Activated CD8-positive, alpha-beta memory T cell treated with anti-CD3 and anti-CD28 coated beads for 24 hours (primary cell): ENCODE measurements at regions not wholly inside any gene's neighbourhood (a gene's known extent, or its start where the extent isn't known, plus 50 kb on each side); places are given as distances from the start of the nearest gene placed in this dataset.

Source experiments
- DNase-seq: peaks from one replicate; pipeline ENCODE4 v3.0.0-alpha.2; 2020

DNA sequence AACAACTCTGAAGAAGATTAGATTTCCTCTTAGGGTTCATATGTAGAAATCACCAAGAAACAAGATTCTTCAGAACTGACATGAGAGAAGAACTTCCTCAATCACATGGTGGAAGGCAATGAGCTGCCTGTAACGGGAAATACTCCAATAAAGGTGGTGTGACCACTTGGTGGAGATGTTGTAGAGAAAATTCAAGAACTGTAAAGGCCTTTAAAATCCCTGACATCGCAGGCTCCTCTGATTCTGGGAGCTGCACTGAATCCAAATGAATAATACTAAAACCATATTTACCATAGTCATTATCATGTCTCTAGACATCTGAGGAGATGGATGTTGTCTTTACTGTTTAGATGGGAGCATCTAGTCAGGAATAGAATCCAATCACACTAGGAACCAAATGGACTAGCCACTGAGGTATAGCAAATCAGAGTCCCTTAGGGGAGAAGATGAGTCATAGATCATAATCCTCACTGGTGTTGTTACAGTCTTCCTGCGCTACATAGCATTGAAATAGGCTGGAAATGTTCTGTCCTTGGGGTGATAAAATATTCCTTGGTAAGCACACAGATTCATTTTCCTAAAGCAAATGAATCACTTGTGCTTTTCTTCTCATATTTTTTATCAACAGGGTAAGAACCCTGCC is 321.6 kb upstream of the TENM4 start:
- DNase-seq: no peak

GRCh38 chr11:79758325-79758724 is 317.5 kb upstream of the TENM4 start:
- DNase-seq: no peak

DNA sequence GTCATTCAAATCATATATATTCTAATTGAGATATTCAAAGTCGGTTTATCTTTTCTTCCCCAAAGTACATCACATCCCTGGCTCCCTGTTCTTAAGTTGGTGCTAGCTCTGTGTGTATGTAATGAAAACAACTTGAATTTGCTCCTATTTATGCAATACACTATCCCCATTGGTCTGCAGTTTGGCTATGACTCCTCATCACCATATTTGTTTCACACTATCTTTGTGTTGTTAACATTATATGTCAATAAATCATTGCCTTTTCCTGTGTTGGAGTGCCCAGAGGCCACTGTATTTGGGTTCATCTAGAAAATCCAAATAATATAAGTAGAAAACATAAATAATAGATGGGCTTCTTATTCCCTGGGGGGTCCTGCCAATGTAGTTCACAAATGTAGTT is 306.6 kb upstream of the TENM4 start:
- no peak for DNase-seq

GRCh38 chr11:79744941-79745340 is 304.1 kb upstream of the TENM4 start:
- no peak for DNase-seq

GRCh38 chr11:79742176-79742575 is 301.3 kb upstream of the TENM4 start:
- DNase-seq: no peak

DNA sequence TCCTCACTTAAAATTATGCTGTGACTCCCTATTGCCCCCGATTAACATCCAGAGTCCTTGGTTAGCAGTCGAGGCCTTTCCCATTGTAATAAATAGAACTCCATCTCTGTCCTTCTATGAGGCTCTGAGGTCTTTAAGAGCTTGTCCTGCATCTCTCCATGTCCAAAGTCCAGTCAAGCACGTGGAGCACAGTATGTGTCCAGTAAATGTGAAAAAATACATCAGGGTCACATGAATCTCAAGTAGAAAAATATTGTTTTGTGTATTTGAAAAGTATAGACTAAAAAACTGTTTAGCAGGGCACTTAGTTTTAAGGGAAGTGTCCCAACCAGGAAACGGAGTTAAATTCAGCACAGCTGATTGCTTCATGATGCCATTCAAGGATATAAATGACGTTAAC is 298.8 kb upstream of the TENM4 start:
- no peak for DNase-seq

DNA sequence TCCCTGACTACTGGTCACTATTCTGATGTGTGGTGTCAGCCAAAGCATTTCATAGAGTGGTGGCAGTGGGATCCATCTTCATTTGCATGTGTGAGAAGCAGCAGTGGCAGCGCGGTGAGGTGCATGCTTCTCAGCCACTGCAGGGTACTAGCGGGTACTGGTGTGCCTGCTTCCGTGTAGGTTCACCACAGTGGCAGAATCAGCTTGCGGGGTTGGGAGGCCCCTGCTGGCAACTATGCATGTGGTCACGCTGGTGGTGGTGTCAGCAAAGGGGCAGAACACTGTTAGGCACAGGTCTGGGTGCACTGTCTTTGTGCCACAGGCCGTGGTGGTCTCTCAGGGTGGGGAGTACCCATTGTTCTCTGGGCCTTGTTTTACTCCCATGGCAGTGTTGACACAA is 286.4 kb upstream of the TENM4 start:
- DNase-seq: no peak

DNA sequence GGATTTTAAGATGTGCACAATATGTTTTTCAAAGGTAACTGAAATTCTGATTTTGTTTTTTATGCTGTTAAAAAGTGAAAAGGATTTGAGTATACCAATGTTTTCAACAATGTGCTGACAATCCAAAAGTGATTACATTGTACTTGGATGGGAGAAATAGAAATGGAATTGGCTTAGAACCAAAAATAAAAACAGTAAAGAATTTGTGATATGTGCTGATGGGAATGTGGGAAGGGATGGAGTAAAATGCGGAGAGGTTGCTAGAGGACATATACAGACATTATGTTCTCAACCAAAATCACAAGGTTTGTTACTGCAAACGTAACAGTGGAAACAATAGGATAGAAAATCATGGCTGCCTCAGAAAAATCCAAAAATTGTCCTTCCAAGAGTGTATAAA is 279.3 kb upstream of the TENM4 start:
- no peak for DNase-seq

DNA sequence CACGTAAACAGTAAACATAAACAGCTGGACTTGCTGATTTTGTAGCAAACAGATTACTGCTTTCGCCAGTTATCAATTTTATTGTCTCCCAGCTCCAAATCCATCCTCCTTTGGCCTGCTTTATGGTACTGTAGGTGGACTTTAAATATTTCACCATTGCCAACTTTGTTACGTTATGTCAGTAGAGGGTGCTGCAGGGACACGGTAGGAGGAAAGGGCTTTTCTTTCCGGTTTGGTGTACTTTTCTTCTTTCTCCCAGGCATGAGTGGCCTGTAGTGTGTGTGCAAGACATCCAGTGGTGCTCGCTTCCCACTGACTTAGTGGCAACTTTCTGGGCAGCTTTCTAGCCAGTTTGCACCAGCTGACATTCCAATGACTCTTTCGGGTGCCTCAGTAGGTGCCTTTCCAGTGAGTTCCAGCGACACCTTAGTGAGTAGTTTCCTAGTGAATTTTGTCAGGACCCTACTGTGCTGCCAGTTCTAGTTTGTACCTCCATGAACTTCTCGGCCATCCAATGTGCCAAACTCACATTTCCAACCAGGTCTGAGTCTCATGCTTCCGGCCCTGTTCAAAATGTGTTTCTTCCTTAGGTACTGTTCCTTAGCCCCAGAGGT is 267.6 kb upstream of the TENM4 start:
- DNase-seq: no peak

GRCh38 chr11:79705648-79706047 is 264.8 kb upstream of the TENM4 start:
- no peak for DNase-seq

DNA sequence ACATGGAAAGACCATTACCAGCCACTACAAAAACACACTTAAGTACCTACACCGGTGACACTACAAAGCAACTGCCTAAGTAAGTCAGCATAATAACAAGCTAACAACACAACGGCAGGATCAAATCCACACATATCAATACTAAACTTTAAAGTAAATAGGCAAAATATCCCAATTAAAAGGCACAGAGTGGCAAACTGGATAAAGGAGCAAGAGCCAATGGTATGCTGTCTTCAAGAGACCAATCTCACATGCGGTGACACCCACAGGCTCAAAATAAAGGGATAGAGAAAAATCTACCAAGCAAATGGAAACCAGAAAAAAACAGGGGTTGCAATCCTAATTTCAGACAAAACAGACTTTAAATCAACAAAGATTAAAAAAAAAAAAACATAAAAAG is 261.5 kb upstream of the TENM4 start:
- DNase-seq: no peak

DNA sequence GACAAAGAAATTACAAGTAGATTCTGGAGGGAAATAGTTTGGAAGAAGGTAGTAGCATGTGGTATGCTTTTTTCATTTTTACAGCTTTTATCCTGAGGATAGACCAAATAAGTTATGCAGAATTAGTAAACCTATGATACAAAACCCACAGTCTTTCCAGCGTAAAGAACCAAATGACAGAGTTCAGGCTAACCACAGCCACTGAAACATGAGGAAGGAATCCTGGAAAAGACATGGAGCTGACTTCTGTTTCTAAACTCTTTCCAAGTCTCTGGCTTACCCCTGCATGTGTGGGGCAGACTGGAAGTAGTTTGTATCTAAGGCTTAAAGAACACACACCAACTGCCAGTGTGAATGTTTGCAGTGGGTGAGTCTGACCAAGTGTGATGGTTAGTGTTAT is 258.4 kb upstream of the TENM4 start:
- DNase-seq: no peak

DNA sequence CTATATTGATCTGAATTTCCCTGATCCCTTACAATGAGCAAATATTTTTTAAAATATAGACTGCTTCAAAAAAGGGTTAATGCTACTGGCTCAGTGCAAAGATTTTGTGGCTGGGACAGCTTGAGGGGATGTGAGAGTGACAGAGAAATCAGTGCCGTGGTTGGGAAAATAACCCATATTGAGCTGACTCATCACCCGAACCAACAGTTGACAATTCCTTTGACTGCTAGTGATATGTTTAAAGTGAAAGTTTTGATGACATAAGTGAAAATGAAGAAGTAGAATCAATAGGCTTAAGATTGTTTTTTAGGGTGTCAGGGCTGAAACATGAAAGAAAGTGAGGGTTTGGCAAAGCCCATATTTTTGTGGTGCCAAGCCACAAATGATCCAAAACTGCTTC is 257.1 kb upstream of the TENM4 start:
- DNase-seq: no peak

- DNase-seq: no peak
These were observed 253.5 kb upstream of the TENM4 start for GRCh38 chr11:79694368-79694767.

GRCh38 chr11:79691445-79691844 is 250.6 kb upstream of the TENM4 start:
- DNase-seq: no peak

GRCh38 chr11:79686703-79687419 is 246.0 kb upstream of the TENM4 start:
- DNase-seq: no peak

GRCh38 chr11:79683930-79684329 is 243.1 kb upstream of the TENM4 start:
- no peak for DNase-seq

DNA sequence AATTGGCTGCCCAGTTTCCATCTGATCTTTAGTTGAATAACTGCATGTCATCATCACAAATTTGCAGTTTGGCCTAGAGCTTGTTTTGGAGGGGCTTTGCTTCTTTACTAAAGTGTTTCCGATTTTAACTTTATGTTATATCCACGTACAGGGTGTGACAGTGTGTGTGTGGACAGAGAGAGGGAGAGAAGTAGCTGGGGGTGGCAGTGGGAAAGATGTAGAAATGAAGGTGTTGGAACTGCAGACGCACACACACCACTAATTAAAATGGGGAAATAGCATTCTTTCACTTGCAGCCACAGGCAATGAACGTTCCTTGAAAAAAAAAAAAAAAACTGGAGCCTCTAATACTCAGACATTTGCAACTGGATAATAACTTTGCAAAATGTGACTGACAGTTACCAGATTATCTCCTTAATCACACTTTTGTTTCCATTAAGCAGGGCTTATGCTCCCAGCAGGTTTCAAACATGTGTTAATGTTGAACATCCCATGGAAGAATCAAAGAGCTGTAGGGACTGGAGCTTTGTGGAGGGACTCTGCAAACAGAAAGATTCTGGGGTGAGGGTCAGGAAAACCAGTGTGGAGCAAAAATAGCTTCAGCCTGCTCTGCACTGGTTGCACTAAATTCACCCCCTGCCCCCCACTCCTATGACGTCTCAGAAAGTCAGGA is 238.1 kb upstream of the TENM4 start:
- DNase-seq: no peak

DNA sequence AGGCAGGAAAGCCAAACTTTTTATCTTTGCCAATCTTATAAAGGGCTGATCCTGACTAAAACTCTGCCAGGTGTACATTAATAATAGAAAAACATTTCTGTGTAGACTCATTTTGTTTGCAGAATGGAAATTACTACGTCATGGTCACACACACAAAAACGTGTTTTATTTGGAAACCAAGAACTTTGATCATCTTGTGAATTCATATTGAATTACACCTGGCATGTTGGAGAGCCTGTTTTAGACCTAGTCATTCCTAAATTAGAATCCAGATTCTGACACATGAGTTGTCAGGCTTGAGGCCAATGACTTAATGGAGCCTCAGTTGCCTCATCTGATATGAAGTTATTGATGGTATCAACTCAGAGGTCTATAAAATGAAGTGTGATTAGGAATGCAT is 235.6 kb upstream of the TENM4 start:
- DNase-seq: no peak

GRCh38 chr11:79675081-79675480 is 234.3 kb upstream of the TENM4 start:
- DNase-seq: no peak

GRCh38 chr11:79672786-79673185 is 232.0 kb upstream of the TENM4 start:
- no peak for DNase-seq

DNA sequence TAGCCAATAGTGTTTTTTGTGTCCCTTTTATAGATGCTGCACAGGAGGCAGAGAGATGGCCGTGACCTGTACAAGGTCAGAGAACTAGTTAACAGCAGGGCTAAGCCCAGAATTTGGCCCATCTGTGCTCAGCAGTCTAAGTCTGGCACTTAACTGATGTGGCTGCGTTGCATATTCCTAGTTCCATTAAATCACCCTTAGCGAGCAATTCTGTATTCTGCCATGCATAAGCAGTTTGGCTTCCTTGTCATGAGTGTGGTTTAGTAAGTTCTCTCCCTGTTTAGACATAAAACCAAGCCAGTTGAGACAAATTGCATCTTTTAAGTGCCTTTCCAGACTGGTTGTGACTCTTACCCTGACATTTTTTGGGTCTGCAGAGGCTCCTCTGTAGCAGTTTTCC is 230.6 kb upstream of the TENM4 start:
- no peak for DNase-seq

DNA sequence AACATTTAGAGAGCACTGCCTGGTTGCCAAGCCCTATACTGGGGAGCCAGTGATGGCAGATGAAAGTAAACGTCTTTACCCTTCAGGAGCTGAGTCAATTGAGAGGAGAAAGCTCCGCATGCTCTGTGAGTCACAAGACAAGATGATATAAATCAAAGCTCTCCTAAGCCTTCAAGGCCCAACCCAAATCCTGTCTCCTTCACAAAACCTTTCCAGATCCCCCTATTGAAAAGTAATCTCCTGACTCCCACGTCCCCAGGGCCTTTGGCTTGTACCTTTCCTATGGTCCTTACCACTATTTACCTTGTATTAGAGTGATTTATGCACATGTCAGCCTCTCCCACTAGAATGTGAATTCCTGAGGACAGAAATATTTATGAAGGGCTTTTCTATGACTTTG is 230.1 kb upstream of the TENM4 start:
- DNase-seq: no peak

- DNase-seq: no peak
These were observed 227.7 kb upstream of the TENM4 start for GRCh38 chr11:79668575-79668974.
